CD14-positive monocyte (primary cell): ENCODE measurements at regions not wholly inside any gene's neighbourhood (a gene's known extent, or its start where the extent isn't known, plus 50 kb on each side); places are given as distances from the start of the nearest gene placed in this dataset.

Source experiments
- DNase-seq, 3 donors: peaks; one replicate each; pipeline ENCODE4 v3.0.0-alpha.2; 2011 to 2022
- H2AFZ ChIP-seq: 2 replicates; pipeline ENCODE4 v1.6.0; 2012; ENCODE audit warnings: mild to moderate bottlenecking, low read depth, low read length, inconsistent platforms; ENCODE audit not compliant: insufficient read depth, poor library complexity, severe bottlenecking
- H3K27ac ChIP-seq, 2 donors: 1 replicate in 1 of 2; 2 replicates in 1 of 2; pipeline ENCODE4 v1.5.1; 2012 to 2013; ENCODE audit warnings: low read length in 2 of 2, control low read depth in 1 of 2, inconsistent platforms in 1 of 2, low read depth in 1 of 2, mild to moderate bottlenecking in 1 of 2
- H3K27me3 ChIP-seq, 2 donors: one replicate each; pipeline versions ENCODE4 v1.6.0 to v1.6.1; 2011 to 2013; ENCODE audit warnings: low read length in 2 of 2; ENCODE audit not compliant: control insufficient read depth in 2 of 2, insufficient read depth in 2 of 2
- H3K36me3 ChIP-seq, 2 donors: replicated peaks in 1 of 2; 1 replicate in 1 of 2; 2 replicates in 1 of 2; pipeline versions ENCODE4 v1.5.1 to v1.6.1; 2012 to 2013; ENCODE audit warnings: low read length in 2 of 2, control low read depth in 1 of 2, inconsistent platforms in 1 of 2, mild to moderate bottlenecking in 1 of 2; ENCODE audit not compliant: insufficient read depth in 2 of 2, control insufficient read depth in 1 of 2
- H3K4me1 ChIP-seq, 2 donors: 1 replicate in 1 of 2; 2 replicates in 1 of 2; pipeline versions ENCODE4 v1.5.1 to v1.6.1; 2012 to 2013; ENCODE audit warnings: low read length in 2 of 2, control low read depth in 1 of 2, inconsistent platforms in 1 of 2, mild to moderate bottlenecking in 1 of 2, moderate library complexity in 1 of 2; ENCODE audit not compliant: insufficient read depth in 2 of 2, control insufficient read depth in 1 of 2
- H3K4me2 ChIP-seq: replicated peaks from 2 replicates; pipeline ENCODE3; 2012; ENCODE audit warnings: low read length, moderate library complexity, mild to moderate bottlenecking; ENCODE audit not compliant: poor library complexity, severe bottlenecking; ENCODE audit errors: extremely low read depth
- H3K4me3 ChIP-seq, 3 experiments: fragments of 200-600 bp in 1 of 3; sonication (generic) in 1 of 3; replicated peaks in 1 of 3; 1 replicate in 2 of 3; 2 replicates in 1 of 3; pipeline ENCODE4 v1.5.1; 2011 to 2013; ENCODE audit warnings: low read length in 3 of 3, mild to moderate bottlenecking in 3 of 3, control low read depth in 2 of 3, low read depth in 2 of 3, inconsistent platforms in 1 of 3, moderate library complexity in 1 of 3
- H3K79me2 ChIP-seq: 2 replicates; pipeline ENCODE4 v1.6.0; 2012; ENCODE audit warnings: mild to moderate bottlenecking, control low read depth, inconsistent platforms, low read length, moderate library complexity; ENCODE audit not compliant: insufficient read depth
- H3K9ac ChIP-seq: 2 replicates; pipeline ENCODE4 v1.6.0; 2017; ENCODE audit warnings: low read length, mild to moderate bottlenecking; ENCODE audit not compliant: insufficient read depth, poor library complexity, severe bottlenecking
- H3K9me3 ChIP-seq, 2 donors: replicated peaks in 1 of 2; 1 replicate in 1 of 2; 2 replicates in 1 of 2; pipeline versions ENCODE4 v1.5.1 to v1.6.1; 2012 to 2013; ENCODE audit warnings: low read length in 2 of 2, control low read depth in 1 of 2; ENCODE audit not compliant: control insufficient read depth in 1 of 2, insufficient read depth in 1 of 2
- H4K20me1 ChIP-seq: 2 replicates; pipeline ENCODE4 v1.6.0; 2012; ENCODE audit warnings: mild to moderate bottlenecking, low read length, control low read depth, moderate library complexity; ENCODE audit not compliant: insufficient read depth
- H3K27ac Mint-ChIP-seq, 7 donors: one replicate each; pipeline ENCODE4 v1.8.0; 2020; ENCODE audit warnings: mild to moderate bottlenecking in 7 of 7, mixed read lengths in 7 of 7, moderate library complexity in 6 of 7, inconsistent platforms in 2 of 7
- H3K27me3 Mint-ChIP-seq, 3 donors: one replicate each; pipeline ENCODE4 v1.8.0; 2021 to 2022; ENCODE audit warnings: low read depth in 3 of 3, mild to moderate bottlenecking in 3 of 3, mixed read lengths in 3 of 3, moderate library complexity in 3 of 3, inconsistent platforms in 1 of 3
- H3K36me3 Mint-ChIP-seq, 2 donors: one replicate each; pipeline ENCODE4 v1.8.0; 2020; ENCODE audit warnings: mixed read lengths in 2 of 2, inconsistent platforms in 1 of 2, mild to moderate bottlenecking in 1 of 2
- H3K4me1 Mint-ChIP-seq: one replicate; pipeline ENCODE4 v1.8.0; 2020; ENCODE audit warnings: mild to moderate bottlenecking, mixed read lengths
- H3K4me3 Mint-ChIP-seq, 2 donors: one replicate each; pipeline ENCODE4 v1.8.0; 2020; ENCODE audit warnings: mild to moderate bottlenecking in 2 of 2, mixed read lengths in 2 of 2, moderate library complexity in 1 of 2
- H3K9me3 Mint-ChIP-seq, 7 donors: one replicate each; pipeline ENCODE4 v1.8.0; 2020 to 2022; ENCODE audit warnings: mixed read lengths in 7 of 7, mild to moderate bottlenecking in 6 of 7, moderate library complexity in 6 of 7, inconsistent platforms in 2 of 7
- CTCF ChIP-seq: fragments of 200-600 bp; IDR thresholded peaks from one replicate; pipeline ENCODE4 v1.8.0; 2022; ENCODE audit warnings: antibody characterized with exemption, mild to moderate bottlenecking
- WGBS: methylation state at CpG from one replicate; pipeline ENCODE4 v1.1.5; 2013; ENCODE audit warnings: missing lambda C conversion rate; ENCODE audit not compliant: insufficient coverage; 5-methylcytosine and 5-hydroxymethylcytosine counted together
- intact Hi-C, 2 donors: fragments of 100-400 bp; cut with micrococcal nuclease; formaldehyde crosslinking; loops; one replicate each; pipeline versions ENCODE4 v1.15.0 to v1.15.1; 2023

- WGBS = no CpG with 5 or more reads among the region's 3 CpGs
Observed at GRCh38 chr11:107250017-107250416, 207.6 kb downstream of the CWF19L2 start.

DNA sequence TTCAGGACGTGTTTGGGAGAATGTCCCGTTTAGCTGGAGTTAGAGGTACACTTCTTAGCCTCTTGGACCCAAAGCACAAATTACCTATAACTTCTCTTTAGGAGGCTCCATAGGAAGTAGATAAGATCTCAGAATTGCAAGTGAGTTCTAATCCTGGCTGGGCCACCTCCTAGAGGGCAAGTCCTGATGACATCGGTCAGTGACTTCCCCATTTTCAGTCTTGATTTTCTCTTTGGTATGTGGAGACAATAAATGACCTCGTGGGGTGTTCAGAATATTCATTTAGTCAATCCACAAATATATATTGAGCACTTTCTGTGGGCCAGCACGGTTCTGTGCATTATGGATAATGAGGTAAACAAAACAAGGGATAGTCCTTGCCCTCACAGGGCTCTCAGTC lies 208.6 kb downstream of the CWF19L2 start:
- Histone ChIP-seq H3K9ac (no peak overlapping the region), H3K9me3 (peaks cover 5 to 9% of the 10 kb centered on the region in 2 donors), H2AFZ (no peak overlapping the region), H3K4me3 (no peak overlapping the region), H3K4me2 (no peak overlapping the region), H3K27me3 (no peaks in the 10 kb centered on the region), H3K79me2 (no peaks in the 10 kb centered on the region), H3K4me1 (no peaks in the 10 kb centered on the region), H3K27ac (no peak overlapping the region), H3K36me3 (no peaks in the 10 kb centered on the region), H4K20me1 (no peaks in the 10 kb centered on the region)
- Mint-ChIP-seq H3K9me3 (peaks cover 0 to 11% (median 3%) of the 10 kb centered on the region in 7 donors), H3K36me3 (no peaks in the 10 kb centered on the region), H3K27ac (peak overlapping the region in 1 of 7 donors; percentile 31), H3K27me3 (no peaks in the 10 kb centered on the region), H3K4me1 (no peaks in the 10 kb centered on the region), H3K4me3 (no peak overlapping the region)
- no peak for TF ChIP-seq CTCF
- WGBS = no CpG with 5 or more reads among the region's 5 CpGs
- DNase-seq = no peak
- intact Hi-C loops = no loop called here

More at GRCh38 chr11:107250017-107250416, 207.6 kb downstream of the CWF19L2 start:
- TF ChIP-seq CTCF = no peak
- Histone ChIP-seq H3K9me3 (peaks cover 5 to 12% of the 10 kb centered on the region in 2 donors), H3K4me2 (no peak overlapping the region), H2AFZ (no peak overlapping the region), H3K27me3 (no peaks in the 10 kb centered on the region), H3K27ac (no peak overlapping the region), H3K4me3 (no peak overlapping the region), H3K9ac (no peak overlapping the region), H3K36me3 (no peaks in the 10 kb centered on the region), H3K79me2 (no peaks in the 10 kb centered on the region), H3K4me1 (no peaks in the 10 kb centered on the region), H4K20me1 (no peaks in the 10 kb centered on the region)
- H3K4me1 Mint-ChIP-seq = no peaks in the 10 kb centered on the region
- no peaks in the 10 kb centered on the region for H3K36me3 Mint-ChIP-seq
- peaks cover 0 to 14% (median 3%) of the 10 kb centered on the region in 7 donors for H3K9me3 Mint-ChIP-seq
- H3K27me3 Mint-ChIP-seq = no peaks in the 10 kb centered on the region
- no peak overlapping the region for H3K27ac Mint-ChIP-seq
- DNase-seq = no peak
- intact Hi-C loops = no loop called here
- no peak overlapping the region for H3K4me3 Mint-ChIP-seq
